Retinal pigment epithelial cell (primary cell): ENCODE measurements at regions not wholly inside any gene's neighbourhood (a gene's known extent, or its start where the extent isn't known, plus 50 kb on each side); places are given as distances from the start of the nearest gene placed in this dataset.

Experiments used
- DNase-seq: peaks from one replicate; pipeline ENCODE4 v3.0.0-alpha.2; 2010; ENCODE audit warnings: low read depth
- H3K4me3 ChIP-seq: 2 replicates; pipeline ENCODE4 v1.5.1; 2011; ENCODE audit warnings: mild to moderate bottlenecking, low read length, control low read depth, moderate library complexity
- TF ChIP-seq, protein P1 (sequence below): conservative IDR thresholded peaks from 2 replicates; pipeline ENCODE4 v1.5.1; 2011; ENCODE audit warnings: low read depth, low read length, control low read depth, inconsistent platforms

DNA sequence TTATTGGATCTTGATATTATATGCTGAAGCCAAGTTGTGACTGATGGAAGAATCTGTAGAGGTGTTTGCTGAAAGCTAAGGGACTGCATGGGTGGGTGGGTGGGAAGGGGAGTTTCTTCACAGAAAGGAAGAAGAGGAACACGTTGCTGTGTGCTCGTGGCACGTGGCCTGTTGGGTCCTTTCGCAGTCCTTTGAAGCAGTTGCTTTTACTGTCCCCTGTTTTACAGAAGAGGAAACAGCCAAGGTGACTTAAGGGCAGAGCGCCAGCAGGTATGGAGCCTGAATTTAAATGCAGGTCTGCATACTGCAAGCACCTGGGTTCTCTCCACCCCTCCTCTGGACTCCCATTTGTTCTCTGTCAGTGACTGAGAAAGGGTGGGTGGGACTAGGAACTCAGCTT lies 59.4 kb upstream of the PRR23C start:
- H3K4me3 ChIP-seq: no peak overlapping the region

DNA sequence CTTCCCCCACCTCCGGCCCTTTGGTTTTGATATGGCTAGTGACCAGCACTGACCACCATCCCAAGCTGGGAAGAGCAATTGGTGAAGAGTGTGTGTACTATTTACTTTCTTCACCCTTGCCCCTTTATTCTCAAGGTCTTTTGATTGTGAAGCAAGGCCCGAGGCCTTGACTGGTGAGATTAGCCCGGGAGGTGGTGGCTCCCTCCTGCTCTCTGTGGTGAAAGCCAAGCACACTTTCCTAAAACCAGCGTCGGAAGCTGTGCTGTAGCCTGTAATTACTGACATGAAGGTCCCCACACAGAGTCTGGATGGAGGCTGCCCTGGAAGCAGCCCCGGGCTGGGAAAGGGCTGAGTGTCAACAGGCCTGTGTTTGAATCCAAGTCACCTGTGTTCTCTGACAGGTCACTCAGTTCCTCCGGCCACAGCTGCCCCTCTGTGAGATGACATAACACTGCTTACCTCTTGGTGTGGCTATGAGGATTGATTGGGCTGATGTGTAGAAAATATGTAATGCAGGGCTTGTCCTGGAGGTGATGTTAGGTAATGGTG lies 60.5 kb upstream of the PRR23C start:
- DNase-seq: no peak
- TF ChIP-seq, protein P1, sequence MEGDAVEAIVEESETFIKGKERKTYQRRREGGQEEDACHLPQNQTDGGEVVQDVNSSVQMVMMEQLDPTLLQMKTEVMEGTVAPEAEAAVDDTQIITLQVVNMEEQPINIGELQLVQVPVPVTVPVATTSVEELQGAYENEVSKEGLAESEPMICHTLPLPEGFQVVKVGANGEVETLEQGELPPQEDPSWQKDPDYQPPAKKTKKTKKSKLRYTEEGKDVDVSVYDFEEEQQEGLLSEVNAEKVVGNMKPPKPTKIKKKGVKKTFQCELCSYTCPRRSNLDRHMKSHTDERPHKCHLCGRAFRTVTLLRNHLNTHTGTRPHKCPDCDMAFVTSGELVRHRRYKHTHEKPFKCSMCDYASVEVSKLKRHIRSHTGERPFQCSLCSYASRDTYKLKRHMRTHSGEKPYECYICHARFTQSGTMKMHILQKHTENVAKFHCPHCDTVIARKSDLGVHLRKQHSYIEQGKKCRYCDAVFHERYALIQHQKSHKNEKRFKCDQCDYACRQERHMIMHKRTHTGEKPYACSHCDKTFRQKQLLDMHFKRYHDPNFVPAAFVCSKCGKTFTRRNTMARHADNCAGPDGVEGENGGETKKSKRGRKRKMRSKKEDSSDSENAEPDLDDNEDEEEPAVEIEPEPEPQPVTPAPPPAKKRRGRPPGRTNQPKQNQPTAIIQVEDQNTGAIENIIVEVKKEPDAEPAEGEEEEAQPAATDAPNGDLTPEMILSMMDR: no peak
- no peak overlapping the region for H3K4me3 ChIP-seq

More for the DNA sequence above, 59.4 kb upstream of the PRR23C start:
- TF ChIP-seq, protein P1: no peak
- no peak for DNase-seq

DNA sequence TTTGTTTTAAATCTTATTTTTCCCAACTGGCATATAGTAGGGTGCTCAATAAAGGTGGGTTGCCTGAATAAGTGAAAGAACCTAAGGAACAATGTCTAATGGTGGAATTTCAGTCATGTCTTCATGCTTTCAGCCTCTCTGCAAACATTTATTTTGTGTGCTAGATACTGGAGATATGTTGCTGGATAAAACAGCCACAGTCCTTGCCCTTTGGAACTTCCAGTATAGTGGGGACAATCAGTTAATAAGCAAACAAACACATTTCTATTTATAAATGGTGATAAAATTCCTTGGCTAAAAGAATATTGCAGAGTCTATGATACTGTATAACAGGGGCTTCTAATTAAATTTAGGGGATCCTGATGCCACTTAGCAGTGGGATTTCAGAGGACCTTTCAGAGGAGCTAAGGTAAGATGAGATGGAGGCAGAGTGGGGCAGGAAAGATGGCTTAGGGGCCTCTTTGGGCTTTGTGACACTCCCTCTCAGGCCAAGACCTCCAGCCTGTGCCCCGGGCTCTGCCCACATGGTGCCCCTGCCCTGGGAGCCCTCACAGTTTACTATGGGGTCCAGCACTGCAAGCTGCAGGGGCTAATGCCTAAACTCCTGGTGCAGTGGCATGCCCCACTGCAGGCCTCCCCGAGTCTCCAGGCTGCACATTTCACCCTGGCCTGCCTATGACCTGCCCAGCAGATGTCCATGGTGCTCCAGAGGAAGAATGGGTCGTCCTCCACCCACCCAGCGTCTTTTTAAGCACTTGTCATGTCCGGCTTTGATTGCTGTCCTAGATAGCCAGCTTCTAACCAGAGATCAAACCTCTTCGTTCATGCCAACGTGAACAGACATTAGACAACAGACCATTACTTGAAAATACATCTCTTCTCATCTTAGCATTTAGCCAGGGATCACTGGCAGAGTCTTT lies 61.6 kb upstream of the PRR23C start:
- TF ChIP-seq, protein P1: no peak
- DNase-seq: no peak
- H3K4me3 ChIP-seq: no peak overlapping the region

DNA sequence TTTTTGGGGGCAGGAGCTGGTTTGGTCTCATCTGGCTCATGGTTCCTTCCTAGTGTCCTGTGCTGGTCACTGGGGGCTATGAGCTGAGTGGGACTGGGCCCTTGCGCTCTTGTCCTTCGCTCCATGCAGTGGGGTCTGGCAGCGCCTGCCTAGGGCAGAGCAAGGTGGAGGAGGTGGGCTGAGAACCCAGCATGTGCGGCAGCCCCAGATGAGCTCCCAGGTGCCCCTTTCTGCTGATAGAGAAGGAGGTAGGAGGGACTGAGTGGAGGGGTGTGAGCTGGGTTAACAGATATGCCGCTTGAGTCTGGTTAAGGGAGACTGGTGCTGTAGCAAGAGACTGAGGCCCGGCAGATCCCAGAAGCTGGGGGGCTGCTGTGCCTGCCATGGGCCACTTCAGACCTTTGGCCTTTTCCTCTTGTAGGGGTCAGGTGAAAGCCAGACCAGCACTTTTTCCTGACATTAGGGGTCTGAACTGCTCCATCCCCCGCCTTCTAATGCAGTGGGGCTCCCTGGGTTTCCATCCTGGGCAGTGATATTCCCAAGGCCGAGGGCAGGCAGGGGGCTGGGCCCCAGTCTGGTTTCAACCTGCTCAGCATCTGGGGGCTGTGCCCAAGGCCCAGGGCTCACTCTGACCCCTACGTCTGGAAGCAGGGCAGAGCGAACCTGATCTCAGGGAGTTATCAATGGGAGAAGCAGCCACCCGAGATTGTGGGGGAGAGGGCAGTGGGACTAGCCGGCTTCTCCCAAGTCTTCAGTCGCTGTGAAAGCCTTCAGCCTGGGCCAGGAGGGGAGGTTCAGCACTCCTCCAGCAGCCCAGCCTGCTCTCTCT lies 62.9 kb upstream of the PRR23C start:
- no peak overlapping the region for H3K4me3 ChIP-seq
- TF ChIP-seq, protein P1: no peak
- DNase-seq: no peak

DNA sequence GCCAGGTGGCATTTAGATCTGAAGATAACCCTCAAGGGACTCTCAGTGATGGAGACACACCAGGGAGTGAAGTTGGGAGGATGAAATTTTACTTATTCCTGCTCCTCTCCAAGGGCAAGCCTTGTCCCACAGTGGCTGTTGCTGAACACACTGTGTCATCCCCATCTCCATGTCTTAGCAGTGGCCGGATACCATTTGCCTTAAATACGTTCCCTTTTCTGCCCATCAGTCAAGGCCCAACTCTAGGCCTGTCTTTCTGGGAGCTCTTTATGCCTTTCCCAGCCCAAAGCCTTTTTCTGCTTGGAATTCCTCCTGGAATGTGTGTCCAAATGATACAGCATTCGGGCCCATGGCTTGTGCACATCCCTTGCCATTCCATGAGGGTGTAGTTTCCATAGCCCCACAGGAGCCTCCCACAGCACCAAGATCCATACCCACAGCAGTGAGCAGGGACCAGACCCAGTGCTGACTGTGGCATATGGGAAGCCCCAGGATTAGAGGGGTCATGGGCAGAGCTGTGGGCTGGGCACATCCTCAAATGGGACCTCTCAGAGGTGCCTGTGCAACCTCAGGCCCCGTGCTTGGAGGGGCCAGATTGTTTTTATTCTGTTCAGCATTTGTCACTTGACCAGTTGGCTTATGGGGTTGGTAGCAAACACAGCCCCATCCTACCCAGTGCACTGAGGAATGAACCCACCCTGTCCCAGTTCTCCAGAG lies 63.7 kb upstream of the PRR23C start:
- DNase-seq: no peak
- TF ChIP-seq, protein P1: no peak
- H3K4me3 ChIP-seq: no peak overlapping the region

DNA sequence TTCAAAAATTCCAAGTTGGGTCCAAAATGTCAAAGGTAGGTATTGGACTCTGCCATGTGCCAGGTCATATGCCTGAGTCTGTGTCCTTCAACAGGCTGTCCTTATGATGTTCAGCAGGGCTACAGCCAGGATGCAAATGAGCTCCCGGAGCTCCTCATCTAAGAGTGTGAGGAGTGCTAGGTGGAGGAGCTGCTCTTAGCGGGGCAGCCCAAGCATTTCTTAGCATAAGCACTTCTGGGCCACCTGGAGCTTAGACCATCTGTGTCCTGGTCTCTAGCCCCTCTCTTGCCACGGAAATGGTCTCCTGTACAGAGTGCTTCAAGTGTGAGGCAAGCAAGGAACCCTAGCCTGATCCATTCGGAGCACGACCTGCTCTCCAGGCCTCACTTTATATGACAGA lies 64.6 kb upstream of the PRR23C start:
- TF ChIP-seq, protein P1: no peak
- no peak overlapping the region for H3K4me3 ChIP-seq
- no peak for DNase-seq
